ENCODE measurements at regions not wholly inside any gene's neighbourhood (a gene's known extent, or its start where the extent isn't known, plus 50 kb on each side); places are given as distances from the start of the nearest gene placed in this dataset.

DNA sequence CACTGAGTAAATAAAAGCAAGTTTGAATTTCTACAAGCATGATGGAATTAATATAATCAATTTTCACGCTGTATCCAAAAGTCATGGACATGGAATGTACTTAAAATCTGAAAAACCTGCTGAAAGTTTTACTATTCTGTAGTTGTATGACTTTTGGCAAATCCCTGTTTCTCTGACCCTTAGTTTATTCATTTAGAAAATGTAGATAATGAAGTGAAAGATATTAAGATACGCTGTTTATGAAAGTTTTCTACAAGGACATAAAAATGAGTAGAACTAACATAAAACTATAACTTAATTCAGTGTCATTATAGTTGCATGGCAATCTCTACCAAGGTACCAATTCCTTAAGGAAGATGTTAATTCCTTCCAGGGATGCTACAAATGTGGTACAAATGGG lies 363.2 kb upstream of the MPDZ start:
- TF ChIP-seq, protein P1, sequence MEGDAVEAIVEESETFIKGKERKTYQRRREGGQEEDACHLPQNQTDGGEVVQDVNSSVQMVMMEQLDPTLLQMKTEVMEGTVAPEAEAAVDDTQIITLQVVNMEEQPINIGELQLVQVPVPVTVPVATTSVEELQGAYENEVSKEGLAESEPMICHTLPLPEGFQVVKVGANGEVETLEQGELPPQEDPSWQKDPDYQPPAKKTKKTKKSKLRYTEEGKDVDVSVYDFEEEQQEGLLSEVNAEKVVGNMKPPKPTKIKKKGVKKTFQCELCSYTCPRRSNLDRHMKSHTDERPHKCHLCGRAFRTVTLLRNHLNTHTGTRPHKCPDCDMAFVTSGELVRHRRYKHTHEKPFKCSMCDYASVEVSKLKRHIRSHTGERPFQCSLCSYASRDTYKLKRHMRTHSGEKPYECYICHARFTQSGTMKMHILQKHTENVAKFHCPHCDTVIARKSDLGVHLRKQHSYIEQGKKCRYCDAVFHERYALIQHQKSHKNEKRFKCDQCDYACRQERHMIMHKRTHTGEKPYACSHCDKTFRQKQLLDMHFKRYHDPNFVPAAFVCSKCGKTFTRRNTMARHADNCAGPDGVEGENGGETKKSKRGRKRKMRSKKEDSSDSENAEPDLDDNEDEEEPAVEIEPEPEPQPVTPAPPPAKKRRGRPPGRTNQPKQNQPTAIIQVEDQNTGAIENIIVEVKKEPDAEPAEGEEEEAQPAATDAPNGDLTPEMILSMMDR (optimal IDR thresholded peaks at IDR 0.05 in 1 of 3, IDR thresholded peaks at IDR 0.05 in 1 of 3, conservative IDR thresholded peaks at IDR 0.05 in 1 of 3; ENCODE audit: extremely low read depth in 1 of 3, insufficient read depth in 2 of 3, low read length in 3 of 3): no peak
- TF ChIP-seq EZH2 (IDR thresholded peaks at IDR 0.05; ENCODE audit: low read length): no peak
- FAIRE-seq: no peak
- Histone ChIP-seq H3K79me2 (ENCODE audit: control insufficient read depth, insufficient read depth, low read length) (no peaks in the 10 kb centered on the region), H3K4me2 (ENCODE audit: control insufficient read depth, extremely low read depth, insufficient read depth, low read depth, low read length) (no peak overlapping the region), H3K4me1 (ENCODE audit: control insufficient read depth, extremely low read depth, insufficient read depth, low read length) (peaks cover 7% of the 10 kb centered on the region), H3K36me3 (ENCODE audit: control insufficient read depth in 2 of 2, extremely low read depth in 1 of 2, insufficient read depth in 2 of 2, low read length in 2 of 2) (no peaks in the 10 kb centered on the region), H3K9ac (ENCODE audit: control insufficient read depth, extremely low read depth, insufficient read depth, low read length) (no peak overlapping the region), H2AFZ (ENCODE audit: control insufficient read depth, low read length) (no peak overlapping the region), H3K9me1 (ENCODE audit: control insufficient read depth, extremely low read depth, insufficient read depth, low read length) (no peaks in the 10 kb centered on the region), H3K4me3 (ENCODE audit: control insufficient read depth in 2 of 3, extremely low read depth in 1 of 3, insufficient read depth in 2 of 3, low read depth in 1 of 3, low read length in 3 of 3) (no peak overlapping the region), H3K27me3 (ENCODE audit: control insufficient read depth, extremely low read depth, insufficient read depth, low read length) (no peaks in the 10 kb centered on the region), H3K9me3 (ENCODE audit: control insufficient read depth, low read depth, low read length) (no peaks in the 10 kb centered on the region), H4K20me1 (ENCODE audit: control insufficient read depth, extremely low read depth, insufficient read depth, low read length) (no peaks in the 10 kb centered on the region), H3K27ac (ENCODE audit: control insufficient read depth, insufficient read depth, low read length) (no peak overlapping the region)
- dilution Hi-C loops (cut with MboI; ENCODE audit: extremely low pct_ligation_motif_present, low sequenced_read_pairs): no loop called here
- DNase-seq (ENCODE audit: low read depth, low spot score): no peak

DNA sequence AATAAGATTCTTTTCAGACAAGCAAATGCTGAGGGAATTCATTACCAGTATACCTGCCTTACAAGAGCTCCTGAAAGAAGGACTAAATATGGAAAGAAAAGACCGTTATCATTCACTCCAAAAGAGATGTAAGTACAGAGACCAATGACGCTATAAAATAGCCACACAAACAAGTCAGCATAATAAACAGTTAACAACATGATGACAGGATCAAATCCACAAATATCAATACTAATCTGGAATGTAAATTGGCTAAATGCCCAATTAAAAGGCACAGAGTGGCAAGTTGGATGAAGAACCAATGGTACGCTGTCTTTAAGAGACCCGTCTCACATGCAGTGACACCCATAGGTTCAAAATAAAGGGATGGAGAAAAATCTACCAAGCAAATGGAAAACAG lies 349.6 kb upstream of the MPDZ start:
- Histone ChIP-seq H4K20me1 (ENCODE audit: control insufficient read depth, extremely low read depth, insufficient read depth, low read length) (no peaks in the 10 kb centered on the region), H3K4me1 (ENCODE audit: control insufficient read depth, extremely low read depth, insufficient read depth, low read length) (no peaks in the 10 kb centered on the region), H3K4me3 (ENCODE audit: control insufficient read depth in 2 of 3, extremely low read depth in 1 of 3, insufficient read depth in 2 of 3, low read depth in 1 of 3, low read length in 3 of 3) (no peak overlapping the region), H3K9ac (ENCODE audit: control insufficient read depth, extremely low read depth, insufficient read depth, low read length) (no peak overlapping the region), H3K4me2 (ENCODE audit: control insufficient read depth, extremely low read depth, insufficient read depth, low read depth, low read length) (no peak overlapping the region), H3K9me1 (ENCODE audit: control insufficient read depth, extremely low read depth, insufficient read depth, low read length) (no peaks in the 10 kb centered on the region), H3K9me3 (ENCODE audit: control insufficient read depth, low read depth, low read length) (no peaks in the 10 kb centered on the region), H3K36me3 (ENCODE audit: control insufficient read depth in 2 of 2, extremely low read depth in 1 of 2, insufficient read depth in 2 of 2, low read length in 2 of 2) (no peaks in the 10 kb centered on the region), H2AFZ (ENCODE audit: control insufficient read depth, low read length) (no peak overlapping the region), H3K27ac (ENCODE audit: control insufficient read depth, insufficient read depth, low read length) (no peak overlapping the region), H3K27me3 (ENCODE audit: control insufficient read depth, extremely low read depth, insufficient read depth, low read length) (no peaks in the 10 kb centered on the region), H3K79me2 (ENCODE audit: control insufficient read depth, insufficient read depth, low read length) (no peaks in the 10 kb centered on the region)
- TF ChIP-seq, protein P1 (optimal IDR thresholded peaks at IDR 0.05 in 1 of 3, IDR thresholded peaks at IDR 0.05 in 1 of 3, conservative IDR thresholded peaks at IDR 0.05 in 1 of 3; ENCODE audit: extremely low read depth in 1 of 3, insufficient read depth in 2 of 3, low read length in 3 of 3): no peak
- TF ChIP-seq EZH2 (IDR thresholded peaks at IDR 0.05; ENCODE audit: low read length): no peak
- FAIRE-seq: peak; percentile 34
- dilution Hi-C loops (cut with MboI; ENCODE audit: extremely low pct_ligation_motif_present, low sequenced_read_pairs): no loop called here
- no peak for DNase-seq (ENCODE audit: low read depth, low spot score)

All from keratinocyte (primary cell).